GM23248 (cell line): ENCODE measurements at regions not wholly inside any gene's neighbourhood (a gene's known extent, or its start where the extent isn't known, plus 50 kb on each side); places are given as distances from the start of the nearest gene placed in this dataset.

ENCODE experiments used
- EZH2 ChIP-seq: fragments of 200-600 bp; sonication (generic); IDR thresholded peaks from 2 replicates; pipeline ENCODE4 v1.6.1; 2018; ENCODE audit warnings: antibody characterized with exemption, mild to moderate bottlenecking; ENCODE audit not compliant: insufficient read depth, poor library complexity, severe bottlenecking
- EZH2phosphoT487 ChIP-seq: fragments of 200-600 bp; sonication (generic); IDR thresholded peaks from 2 replicates; pipeline ENCODE4 v1.6.1; 2018; ENCODE audit warnings: antibody characterized with exemption, moderate library complexity, mild to moderate bottlenecking, low read depth; ENCODE audit not compliant: insufficient read depth

DNA sequence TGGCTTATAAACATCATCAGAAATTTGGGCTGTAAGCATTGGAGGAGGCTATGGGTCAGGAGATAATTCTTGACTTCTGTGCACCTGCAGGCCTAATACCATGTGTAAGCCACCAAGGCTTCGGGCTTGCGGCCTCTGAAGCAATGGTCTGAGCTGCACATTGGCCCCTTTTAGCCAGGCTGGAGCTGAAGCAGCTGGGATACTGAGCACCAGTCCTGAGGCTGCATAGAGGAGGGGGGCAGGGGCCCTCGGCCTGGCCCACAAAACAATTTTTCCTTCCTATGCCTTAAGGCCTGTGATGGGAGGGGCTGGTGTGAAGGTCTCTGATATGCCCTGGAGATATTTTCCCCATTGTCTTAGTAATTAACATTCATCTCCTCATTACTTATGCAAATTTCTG is 373.0 kb upstream of the HTR2C start:
- TF ChIP-seq EZH2 = no peak
- TF ChIP-seq EZH2phosphoT487 = no peak
